Fibroblast of skin of right quadriceps (primary cell): ENCODE measurements at regions not wholly inside any gene's neighbourhood (a gene's known extent, or its start where the extent isn't known, plus 50 kb on each side); places are given as distances from the start of the nearest gene placed in this dataset.
"Not testable (repeated sequence)": the region's sequence is repeated elsewhere in the genome, so short reads cannot be mapped to it uniquely, and the experiment has no call there.

Experiments
- DNase-seq: peaks from one replicate; pipeline ENCODE4 v3.0.0-alpha.2; 2013

GRCh38 chr12:9407425-9407748 lies 199.2 kb upstream of the PZP start:
- not testable (repeated sequence) for DNase-seq

- DNase-seq, result no peak
These were observed 198.6 kb upstream of the PZP start for GRCh38 chr12:9406564-9407424.

- no peak for DNase-seq
These were observed 197.8 kb upstream of the PZP start for GRCh38 chr12:9405886-9406563.

GRCh38 chr12:9404469-9405260 lies 196.5 kb upstream of the PZP start:
- no peak for DNase-seq

- DNase-seq, result no peak
These were observed 195.8 kb upstream of the PZP start for GRCh38 chr12:9404031-9404430.

- DNase-seq, result not testable (repeated sequence)
These were observed 194.3 kb upstream of the PZP start for GRCh38 chr12:9402432-9403040.

GRCh38 chr12:9396367-9396766 lies 188.2 kb upstream of the PZP start:
- DNase-seq, result not testable (repeated sequence)

GRCh38 chr12:9395220-9395619 lies 187.0 kb upstream of the PZP start:
- not testable (repeated sequence) for DNase-seq

- DNase-seq, result no peak
These were observed 184.6 kb upstream of the PZP start for GRCh38 chr12:9392842-9393241.

GRCh38 chr12:9391815-9392214 lies 183.6 kb upstream of the PZP start:
- DNase-seq, result no peak

- DNase-seq, result no peak
These were observed 182.6 kb upstream of the PZP start for GRCh38 chr12:9390761-9391160.

- no peak for DNase-seq
These were observed 181.6 kb upstream of the PZP start for GRCh38 chr12:9389796-9390195.

GRCh38 chr12:9388379-9388778 lies 180.2 kb upstream of the PZP start:
- no peak for DNase-seq

GRCh38 chr12:9387450-9387849 lies 179.3 kb upstream of the PZP start:
- DNase-seq, result no peak

- DNase-seq, result no peak
These were observed 175.4 kb upstream of the PZP start for GRCh38 chr12:9383585-9383984.

GRCh38 chr12:9381619-9382018 lies 173.4 kb upstream of the PZP start:
- DNase-seq, result no peak

GRCh38 chr12:9380650-9381049 lies 172.5 kb upstream of the PZP start:
- no peak for DNase-seq

GRCh38 chr12:9379023-9379742 lies 171.0 kb upstream of the PZP start:
- DNase-seq, result no peak

GRCh38 chr12:9378430-9378835 lies 170.2 kb upstream of the PZP start:
- DNase-seq, result no peak

GRCh38 chr12:9372202-9372601 lies 164.0 kb upstream of the PZP start:
- no peak for DNase-seq

- DNase-seq, result no peak
These were observed 159.6 kb upstream of the PZP start for GRCh38 chr12:9367828-9368227.

- no peak for DNase-seq
These were observed 159.0 kb upstream of the PZP start for GRCh38 chr12:9367201-9367600.

- peak; percentile 39 for DNase-seq
These were observed 157.1 kb upstream of the PZP start for GRCh38 chr12:9365296-9365695.
